GM18873 (cell line): ENCODE measurements at regions not wholly inside any gene's neighbourhood (a gene's known extent, or its start where the extent isn't known, plus 50 kb on each side); places are given as distances from the start of the nearest gene placed in this dataset.
"Not testable (repeated sequence)": the region's sequence is repeated elsewhere in the genome, so short reads cannot be mapped to it uniquely, and the experiment has no call there.

Source experiments
- ATAC-seq: cut with Tn5 transposase; IDR thresholded peaks from one replicate; pipeline ENCODE4 v1.9.1; 2021; ENCODE audit warnings: mild to moderate bottlenecking, moderate library complexity, moderate number of reproducible peaks; ENCODE audit not compliant: unreplicated experiment, low FRiP score

DNA sequence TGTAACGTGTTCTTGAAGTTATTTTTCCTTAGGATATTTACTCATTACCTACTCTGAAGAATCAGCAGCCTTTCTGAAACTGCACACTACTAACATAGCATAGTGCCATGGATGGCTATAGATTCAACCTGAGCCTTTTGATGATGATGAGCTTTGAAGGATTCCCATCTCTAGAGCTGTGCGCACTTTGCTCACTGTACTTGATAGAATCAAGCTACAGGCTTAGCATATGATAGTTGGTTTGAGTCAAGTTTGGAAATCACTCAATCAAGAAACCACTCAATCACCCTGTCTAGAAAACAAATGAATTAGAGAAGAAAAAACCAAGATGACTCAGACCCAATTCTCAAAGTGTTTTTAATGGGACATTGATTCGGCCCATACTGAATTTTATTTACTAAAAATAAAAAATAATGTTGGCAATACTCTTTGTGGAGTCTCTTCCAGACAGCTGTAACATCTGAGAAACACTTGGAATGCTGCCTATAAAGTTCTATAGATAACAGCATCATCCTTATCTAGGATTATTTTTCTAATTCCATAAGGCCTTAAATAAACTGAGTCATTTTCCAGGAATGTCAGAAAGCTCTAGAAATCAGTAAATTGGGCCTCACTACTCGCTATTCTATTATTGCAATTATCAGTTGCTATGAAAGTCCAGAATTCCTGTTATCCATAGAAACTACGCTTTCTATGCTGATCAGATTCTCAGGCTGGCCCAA, 259.0 kb upstream of the ERBB4 start:
- ATAC-seq, result no peak

DNA sequence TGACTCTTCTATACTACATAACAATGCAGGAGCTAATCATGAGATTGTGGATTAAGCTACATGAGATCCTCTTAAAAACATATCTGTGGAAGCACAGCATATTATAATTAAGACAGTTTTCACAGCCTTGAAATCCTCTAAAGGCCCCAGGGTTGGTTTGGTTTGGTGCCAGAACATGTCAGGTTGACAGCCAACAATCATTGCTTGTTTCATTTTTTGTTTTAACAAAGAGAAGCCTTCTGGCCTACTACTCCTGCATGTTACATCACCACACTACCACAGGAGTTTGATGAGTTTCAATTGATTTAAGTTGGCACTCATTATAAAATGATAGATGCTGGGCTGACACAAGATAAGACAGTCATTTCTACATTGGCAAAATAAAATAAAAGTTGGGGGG, 255.9 kb upstream of the ERBB4 start:
- no peak for ATAC-seq

DNA sequence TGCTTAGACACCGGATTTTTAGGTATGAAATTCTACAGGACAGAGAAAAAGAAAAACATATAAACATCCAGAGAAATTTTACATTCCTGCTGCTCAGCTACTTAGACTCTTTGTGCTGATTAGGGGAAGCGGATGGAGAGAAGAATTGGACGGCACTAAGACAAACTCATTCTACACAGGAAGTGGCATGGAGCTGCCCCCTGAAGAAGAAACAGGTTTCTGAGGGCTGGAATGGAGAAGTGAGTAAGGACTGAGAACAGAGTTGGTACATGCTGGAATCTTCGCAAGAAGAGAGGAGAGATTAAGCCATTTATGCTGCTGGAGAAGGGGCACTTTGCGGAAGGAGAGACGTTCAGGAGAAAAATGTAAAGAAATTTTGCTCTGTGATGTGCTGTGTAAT, 253.0 kb upstream of the ERBB4 start:
- no peak for ATAC-seq

DNA sequence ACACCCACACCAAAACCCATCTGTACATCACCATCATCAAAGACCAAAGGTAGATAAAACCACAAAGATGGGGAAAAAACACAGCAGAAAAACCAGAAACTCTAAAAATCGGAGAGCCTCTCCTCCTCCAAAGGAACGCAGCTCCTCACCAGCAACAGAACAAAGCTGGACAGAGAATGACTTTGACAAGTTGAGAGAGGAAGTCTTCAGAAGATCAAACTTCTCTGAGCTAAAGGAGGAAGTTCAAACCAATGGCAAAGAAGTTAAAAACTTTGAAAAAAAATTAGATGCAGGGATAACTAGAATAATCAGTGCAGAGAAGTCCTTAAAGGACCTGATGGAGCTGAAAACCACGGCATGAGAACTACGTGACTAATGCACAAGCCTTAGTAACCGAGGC, 247.5 kb upstream of the ERBB4 start:
- ATAC-seq, result not testable (repeated sequence)

DNA sequence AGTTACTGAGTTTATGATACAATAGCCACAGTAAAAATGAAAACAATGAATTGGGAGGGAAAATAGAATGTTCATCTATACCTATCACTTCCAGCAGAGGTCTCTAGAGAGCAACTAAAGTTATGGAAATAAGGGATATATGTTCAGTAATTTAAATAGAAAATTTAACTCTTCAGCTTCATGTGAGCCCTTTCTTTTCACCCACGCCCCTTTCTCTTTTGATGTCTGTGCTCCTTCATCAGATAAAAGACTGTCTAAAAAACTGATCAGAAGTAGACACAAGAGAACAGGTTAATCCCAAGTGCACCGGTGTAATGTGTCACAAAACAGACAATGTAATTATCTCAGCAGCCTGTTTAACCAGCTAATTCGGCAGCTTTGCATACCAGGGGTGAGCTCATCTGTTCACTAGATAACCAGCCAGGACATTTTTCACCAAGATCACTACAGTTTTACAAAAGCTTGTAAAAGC, 238.5 kb upstream of the ERBB4 start:
- ATAC-seq, result peak; percentile 56

DNA sequence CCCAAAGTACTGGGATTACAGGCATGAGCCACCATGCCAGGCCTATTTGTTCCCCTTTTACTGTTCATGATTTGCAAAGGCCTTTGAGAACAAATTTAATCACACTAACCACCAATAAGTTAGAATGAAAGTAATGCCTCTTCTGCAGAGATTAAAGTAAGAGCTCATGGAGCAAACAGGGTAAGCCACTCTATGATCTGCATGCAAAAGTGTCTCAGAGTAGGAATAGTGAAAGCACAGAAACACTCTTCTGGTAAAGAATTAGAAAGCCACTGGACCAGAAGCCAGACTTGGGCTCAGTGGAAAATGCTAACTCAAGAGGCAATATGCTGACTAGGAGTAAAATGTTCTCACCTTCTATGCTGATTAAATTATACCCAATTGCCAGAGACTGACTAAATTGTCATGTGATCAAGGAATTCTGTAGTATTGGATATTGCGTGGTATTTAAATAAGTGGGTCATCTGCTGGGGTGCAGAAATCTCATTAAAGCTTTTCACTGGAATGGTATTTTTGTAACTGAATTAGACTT, 235.3 kb upstream of the ERBB4 start:
- no peak for ATAC-seq

DNA sequence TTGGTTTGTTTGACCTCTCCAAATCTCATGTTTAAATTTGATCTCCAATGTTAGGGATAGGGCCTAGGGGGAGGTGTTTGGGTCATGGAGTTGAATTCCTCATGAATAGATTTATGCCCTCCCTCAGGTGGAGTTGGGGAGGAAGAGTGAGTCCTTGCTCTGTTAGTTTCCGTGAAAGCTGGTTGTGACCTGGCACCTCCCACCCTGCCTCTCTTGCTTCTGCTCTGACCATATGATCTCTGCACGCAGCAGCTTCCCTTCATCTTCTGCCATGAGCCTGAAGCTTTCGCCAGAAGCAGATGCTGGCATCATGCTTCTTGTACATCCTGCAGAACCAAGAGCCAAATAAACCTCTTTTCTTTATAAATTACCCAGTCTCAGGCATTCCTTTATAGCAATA, 231.6 kb upstream of the ERBB4 start:
- no peak for ATAC-seq

DNA sequence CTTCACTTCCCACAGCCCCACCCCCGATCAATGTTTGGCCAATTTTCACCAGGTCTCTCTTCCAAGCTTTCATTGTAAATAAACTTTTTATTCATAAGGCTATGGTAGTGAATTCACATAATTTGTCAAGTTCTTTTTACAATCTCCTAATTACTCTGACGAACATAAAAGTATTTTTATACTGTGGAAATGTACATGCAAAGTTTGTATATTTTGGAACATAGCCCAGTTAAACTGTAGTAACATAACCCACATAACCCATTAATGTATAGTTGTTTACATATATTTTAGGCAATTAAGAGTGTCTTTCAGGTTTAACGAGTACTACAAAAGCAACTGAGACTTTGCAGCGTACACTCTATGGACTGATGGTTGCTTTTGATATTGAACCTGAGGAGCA, 228.3 kb upstream of the ERBB4 start:
- no peak for ATAC-seq

DNA sequence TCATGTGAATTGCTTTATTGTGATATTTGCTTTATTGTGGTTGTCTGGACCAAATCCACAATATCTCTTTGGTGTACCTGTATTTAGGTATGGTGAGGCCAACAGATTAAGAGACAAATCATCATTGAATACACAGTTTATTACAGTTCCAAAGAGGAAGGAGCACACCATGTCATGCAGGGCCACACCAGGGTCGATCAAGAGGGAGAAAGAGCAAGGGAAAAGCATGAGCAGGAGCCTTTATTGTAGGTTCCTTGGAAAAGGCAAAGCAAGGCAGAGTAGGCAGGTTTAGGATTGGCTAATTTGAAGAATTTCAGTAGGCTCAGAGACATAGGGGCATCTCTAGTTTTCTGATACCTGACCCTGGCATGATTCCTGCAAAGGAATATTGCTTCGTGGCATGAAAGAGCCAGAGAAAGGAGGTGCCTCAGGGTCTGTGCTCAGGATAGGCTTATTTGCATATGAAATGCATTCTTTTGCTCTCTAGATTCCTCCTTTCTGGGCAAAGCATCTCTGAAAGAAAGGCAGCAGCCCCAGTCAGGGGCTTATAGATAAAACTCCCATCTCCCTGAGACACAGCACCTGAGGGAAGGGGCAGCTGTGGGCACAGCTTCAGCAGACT, 214.2 kb upstream of the ERBB4 start:
- ATAC-seq, result no peak

DNA sequence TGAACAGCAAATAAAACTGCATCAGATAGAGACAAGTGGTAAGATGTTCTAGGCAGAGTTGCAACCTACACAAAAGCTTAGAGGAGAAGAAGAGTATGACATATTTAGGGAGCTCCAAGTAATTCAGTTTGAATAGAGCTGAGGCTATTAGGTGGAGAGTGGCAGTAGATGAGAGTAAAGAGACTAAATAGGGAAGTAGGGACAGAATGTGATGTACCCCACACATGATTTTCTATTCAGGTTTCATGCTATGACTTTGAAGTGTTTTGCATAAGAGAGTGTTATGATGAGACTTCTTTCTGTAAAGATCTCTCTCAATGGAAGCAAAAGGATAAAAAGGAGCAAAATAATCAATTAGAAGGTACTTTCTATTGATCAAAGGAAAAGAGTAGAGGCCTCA, 206.8 kb upstream of the ERBB4 start:
- ATAC-seq, result peak; percentile 82

DNA sequence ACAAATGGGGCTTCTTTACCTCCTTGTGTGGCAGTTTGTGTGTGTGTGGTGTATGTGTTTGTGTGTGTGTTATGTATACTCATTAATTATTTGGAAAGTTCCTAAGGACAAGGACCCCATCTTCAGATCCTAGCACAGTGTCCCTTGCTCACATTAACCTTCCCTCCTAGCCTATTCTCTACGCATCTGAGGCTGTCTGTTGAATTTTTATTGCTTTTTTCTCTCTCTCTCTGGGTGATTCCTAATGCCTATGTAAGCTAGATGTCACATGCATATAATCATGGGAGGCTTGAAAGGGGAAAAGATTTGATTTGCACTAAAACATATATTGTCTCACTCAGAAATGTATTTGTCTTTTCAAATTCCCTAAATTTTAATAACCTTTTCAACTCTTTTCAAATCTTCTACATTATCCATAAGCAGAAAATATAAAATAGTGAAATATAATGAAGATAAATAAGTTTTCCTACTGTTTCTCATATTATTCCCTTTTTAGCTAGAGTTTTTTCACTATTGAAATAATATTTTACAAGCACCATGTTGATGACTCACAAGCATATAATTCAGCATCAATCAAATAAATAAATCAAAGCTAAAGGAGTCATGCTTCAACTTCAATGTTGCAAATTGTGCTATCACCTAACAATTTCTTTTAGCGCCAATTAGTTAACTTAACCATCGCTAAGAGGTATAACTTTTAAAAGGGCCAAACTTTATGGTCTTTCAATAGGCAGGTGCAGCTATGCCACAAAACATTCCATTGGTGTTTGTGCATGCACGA, 199.0 kb upstream of the ERBB4 start:
- ATAC-seq, result no peak

DNA sequence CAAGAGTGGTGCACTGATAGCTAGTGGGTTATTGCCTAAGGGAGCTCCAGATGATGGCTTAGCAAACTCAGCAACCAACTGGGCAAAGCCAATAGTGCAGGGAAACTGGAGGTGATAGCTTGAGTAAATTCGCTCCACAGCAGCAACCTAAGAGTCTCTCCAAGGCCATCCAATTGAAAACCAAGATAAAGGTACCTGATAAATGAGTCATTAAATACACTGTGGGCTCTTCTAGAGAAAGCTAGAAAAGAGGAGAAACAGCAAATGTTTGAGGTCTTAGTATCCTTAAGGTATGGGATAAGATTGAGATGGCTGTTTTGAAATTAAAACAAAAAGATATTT, 197.8 kb upstream of the ERBB4 start:
- no peak for ATAC-seq

DNA sequence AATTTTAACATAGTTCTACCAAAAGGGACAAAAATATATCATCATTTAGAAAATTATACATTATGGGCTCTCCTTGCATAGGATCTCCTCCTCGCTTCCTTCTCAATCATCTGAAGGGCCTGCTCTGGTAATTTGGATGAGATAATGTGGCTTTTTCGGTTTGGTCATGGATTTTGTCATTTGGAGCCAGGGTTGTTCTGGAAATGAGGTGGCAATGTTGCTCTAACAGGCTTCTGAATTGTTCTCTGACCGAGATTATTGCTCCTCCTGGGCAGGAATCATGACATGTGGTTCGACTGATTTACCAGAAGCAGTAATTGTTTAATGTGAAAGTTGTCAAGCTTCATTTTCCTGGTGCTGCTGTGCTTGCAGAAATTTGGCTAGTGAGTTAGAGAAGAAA, 194.7 kb upstream of the ERBB4 start:
- no peak for ATAC-seq

DNA sequence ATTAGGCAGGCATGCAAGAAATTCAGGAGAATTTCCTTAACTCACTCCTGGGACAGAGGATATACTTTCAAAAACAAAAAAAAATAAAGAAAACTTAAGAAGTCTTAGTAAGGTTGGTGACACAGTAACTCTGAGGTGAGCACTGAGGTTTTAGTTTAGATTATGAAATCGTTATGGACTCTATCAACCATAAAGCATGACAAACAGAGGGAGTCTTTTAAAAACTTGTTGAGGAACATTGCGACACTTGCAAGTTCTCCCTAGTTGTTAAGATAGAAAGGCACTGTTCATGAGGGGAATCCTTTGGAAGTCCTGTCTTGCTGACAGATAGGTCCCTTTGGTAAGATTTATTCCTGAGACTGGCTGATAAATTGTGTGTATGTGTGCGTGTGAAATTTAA, 194.3 kb upstream of the ERBB4 start:
- no peak for ATAC-seq

DNA sequence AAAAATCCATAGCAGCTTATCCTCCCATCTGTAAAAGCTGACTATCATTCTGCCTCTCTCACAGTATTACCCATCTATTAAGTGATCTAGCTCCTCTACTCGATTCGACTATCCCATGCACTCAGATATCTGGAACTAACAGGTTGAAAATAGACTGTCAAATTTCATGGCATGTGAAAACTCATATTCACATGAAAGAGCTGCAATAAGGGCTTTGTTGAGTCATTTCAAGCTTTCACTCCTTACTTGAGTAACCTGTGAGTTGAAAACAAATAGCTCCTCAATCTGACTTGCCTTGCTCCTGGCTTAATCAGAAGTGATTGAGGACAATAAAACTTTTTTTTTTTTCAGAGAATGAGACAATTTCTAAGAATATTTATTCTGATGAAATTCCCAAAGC, 192.4 kb upstream of the ERBB4 start:
- ATAC-seq, result peak; percentile 86

DNA sequence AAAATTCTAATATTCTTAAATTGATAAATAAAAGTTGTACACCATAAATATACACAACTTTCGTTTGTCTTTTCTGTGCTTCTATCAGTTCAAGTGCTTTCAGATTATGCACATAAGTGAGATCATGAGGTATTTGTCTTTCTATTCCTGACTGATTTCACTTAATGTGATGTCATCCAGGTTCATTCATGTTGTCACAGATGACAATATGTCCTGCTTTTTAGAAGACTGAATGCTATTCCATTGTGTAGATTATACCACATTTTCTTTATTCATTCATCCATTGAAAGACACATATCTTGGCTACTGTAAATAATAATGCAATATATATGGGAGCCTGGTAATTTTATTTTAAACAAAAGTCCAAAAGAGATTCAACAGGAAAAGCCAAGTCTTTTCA, 190.1 kb upstream of the ERBB4 start:
- ATAC-seq, result no peak

DNA sequence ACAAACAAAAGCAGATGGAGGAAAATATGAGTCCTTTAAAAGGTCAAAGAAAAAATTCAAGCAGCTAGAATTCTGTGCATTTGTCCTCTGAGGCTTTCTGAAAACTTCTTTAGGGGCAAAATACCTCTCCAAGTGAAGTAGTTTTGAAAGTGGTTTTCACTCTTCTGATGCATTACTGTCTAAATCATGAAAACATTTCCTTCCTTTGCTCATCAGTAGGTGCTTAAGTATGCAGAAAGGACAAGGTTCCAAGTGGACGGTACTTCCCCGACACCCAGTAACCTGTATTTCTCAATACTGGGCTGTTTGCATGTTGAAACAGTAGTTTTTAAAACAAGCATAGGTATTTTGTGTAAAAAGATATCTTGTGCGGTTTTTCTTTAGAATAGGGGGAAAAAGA, 189.1 kb upstream of the ERBB4 start:
- peak; percentile 42 for ATAC-seq

DNA sequence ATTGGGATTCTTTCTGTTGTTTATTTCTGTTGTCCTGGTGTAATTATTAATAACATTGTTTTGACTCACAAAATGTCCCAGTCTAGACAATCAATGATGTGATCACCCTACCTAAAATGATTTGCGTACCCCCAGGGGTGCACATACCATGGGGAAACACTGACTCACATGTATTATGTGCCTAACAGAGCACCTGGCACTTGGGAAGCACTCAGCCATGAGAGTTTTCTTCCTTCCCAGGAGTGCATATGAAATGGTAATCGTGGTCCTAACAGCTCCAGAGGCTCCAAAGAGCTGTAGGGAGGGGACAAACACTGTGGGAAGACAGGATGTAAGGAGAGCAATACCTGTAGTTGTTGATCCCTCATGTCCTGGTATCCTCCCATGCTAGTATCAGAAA, 187.8 kb upstream of the ERBB4 start:
- ATAC-seq, result no peak

DNA sequence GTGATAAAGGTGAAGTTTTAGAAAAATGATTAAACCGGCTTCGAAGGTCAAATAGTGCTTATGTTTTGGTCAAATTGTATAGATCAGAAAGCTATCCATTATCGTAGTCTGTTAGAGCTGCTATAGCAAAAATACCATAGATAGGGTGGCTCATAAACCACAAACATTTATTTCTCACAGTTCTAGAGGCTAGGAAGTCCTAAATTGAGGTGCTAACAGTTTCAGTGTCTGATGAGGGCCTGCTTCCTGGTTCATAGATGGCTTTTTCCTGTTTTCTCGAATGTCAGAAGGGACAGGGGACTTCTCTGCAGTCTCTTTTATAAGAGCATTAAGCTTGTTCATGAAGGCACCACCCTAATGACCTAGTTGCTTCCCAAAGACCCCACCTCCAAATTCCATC, 186.6 kb upstream of the ERBB4 start:
- no peak for ATAC-seq

DNA sequence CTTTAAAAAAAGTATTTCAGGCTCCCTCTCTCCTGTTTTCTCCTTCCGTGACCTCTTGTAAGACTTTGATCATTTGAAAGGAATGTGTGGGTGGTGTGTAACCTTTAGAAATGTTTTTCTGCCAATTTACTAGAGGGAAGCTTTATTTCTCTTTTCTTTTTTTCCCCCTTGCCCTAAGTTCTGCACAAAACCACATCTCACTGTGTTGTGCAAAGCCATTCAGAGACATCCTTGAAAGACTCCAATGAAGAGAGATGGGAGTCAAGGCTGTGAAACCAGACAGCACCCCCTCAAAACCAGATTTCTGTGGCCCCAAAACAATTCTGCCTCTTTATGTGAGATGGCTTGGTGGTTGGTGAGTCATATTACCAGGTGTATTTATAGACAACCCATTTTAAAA, 184.6 kb upstream of the ERBB4 start:
- ATAC-seq, result no peak

DNA sequence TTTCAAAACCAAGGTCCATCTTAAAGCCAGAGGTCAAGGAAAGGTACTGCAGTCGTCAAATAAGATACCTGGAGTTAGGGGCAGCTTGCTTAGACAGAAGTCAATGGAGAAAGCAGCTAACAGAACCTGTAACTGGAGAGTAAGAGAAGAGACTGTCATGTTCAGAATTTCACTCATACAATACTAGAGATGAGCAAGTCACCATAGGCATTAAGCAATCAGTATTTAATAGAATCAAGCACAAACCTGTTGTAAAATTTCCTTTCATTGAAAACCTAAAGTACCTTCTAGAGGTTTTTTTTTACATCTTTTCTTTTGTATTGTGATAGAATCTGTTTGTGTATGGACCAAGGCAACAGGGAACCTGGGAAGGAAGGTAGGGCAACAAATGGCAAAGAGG, 183.4 kb upstream of the ERBB4 start:
- no peak for ATAC-seq
